ENCODE measurements at regions not wholly inside any gene's neighbourhood (a gene's known extent, or its start where the extent isn't known, plus 50 kb on each side); places are given as distances from the start of the nearest gene placed in this dataset.
"Not testable (repeated sequence)": the region's sequence is repeated elsewhere in the genome, so short reads cannot be mapped to it uniquely, and the experiment has no call there.

DNA sequence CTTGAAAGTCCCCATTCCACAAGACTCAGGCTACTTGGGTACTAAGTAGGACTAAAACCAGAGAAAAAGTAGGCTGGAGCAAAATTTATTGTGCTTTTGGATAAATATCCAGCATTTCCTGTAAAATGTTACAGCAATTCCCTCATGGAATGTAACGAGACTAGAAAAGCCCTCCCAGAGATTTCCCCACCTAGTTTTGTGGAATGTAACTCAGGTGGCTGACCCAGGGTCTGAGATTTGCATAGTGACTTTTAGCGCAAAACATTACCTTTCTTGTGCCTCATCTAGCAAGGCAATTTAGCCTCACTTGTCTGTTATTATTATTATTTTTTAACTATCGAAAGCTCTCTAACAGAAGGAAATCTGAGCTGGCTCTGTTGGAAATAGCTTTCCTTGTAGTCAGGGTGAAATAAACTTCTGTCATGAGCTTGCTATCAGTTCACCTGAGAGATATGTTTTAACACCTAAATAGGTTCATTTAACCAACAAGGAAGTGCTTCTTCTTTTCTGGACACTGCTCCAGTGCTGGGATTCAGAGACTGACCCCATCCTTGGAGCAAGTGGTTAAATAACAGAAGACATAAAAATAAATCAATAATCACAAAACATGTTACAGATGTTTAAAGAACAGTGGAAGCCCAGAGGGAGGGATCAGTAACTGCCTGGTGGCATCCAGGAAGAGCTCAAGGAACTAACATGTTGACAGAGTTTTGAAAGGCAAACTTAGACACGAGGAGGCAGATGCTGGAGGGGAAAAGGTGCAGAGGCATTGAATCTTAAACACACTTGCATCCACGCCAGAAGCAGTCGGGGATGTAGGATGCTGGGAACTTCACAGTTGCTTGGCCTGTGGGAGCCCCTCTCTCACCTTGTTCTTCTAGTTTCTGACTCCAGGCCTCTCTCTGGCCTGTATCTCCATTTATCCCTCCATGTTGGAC is 68.3 kb upstream of the RHOU start:
- DNase-seq (ENCODE audit: low spot score) = no peak

DNA sequence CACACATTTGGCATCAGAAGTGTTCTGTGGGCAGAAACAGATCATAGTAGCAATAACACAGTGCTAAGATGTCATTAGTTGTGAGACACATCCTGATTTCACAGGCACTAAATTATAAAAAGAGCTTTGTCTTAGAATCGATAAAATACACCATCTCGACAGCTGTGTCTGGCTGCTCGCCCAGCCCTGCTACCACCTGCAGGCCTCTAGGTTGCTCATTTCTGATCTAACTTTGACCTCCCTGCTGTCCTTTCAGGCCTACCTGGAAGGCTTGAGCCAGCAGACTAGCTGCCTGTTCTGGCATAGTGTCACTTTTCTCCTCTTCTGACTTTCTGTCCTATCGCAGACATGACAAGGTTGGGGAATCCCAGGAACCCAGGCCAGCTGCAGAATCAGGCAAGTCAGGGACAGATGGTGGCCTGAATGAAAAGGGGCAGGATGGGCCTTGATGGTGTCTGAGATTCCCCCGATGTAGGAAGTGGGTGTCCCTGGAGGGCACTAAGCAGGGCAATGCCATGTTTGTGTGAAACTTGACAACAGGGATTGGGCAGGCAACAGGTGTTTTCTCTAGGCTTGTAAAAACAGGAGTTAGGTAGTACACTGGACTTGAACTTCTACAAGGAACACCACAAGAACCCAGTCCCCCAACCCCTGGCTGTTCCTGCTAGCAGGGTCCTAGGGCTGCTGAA is 66.6 kb upstream of the RHOU start:
- in situ Hi-C loops (cut with HindIII; ENCODE audit: low sequenced_read_pairs) = no loop called here
- no peak for DNase-seq (ENCODE audit: low spot score)

More for the DNA sequence above, 68.3 kb upstream of the RHOU start:
- in situ Hi-C loops (cut with HindIII; ENCODE audit: low sequenced_read_pairs) = no loop called here

DNA sequence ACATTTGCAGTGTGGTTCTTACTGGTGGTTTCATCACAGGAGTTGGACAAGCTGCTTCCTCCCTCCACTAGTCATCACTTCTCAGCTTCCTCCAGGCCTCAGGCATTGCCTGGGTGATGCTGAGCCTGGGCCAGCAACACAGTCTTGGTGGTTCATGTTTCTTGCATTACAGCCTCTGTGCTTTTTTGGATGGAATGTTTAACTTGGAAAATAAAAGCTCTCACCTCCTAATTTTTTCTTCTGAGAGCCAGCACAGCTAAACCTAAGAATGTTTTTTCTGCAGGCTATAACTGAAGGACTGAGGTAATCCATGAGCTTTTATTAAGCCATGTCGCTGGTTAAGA is 66.1 kb upstream of the RHOU start:
- in situ Hi-C loops (cut with HindIII; ENCODE audit: low sequenced_read_pairs) = no loop called here

DNA sequence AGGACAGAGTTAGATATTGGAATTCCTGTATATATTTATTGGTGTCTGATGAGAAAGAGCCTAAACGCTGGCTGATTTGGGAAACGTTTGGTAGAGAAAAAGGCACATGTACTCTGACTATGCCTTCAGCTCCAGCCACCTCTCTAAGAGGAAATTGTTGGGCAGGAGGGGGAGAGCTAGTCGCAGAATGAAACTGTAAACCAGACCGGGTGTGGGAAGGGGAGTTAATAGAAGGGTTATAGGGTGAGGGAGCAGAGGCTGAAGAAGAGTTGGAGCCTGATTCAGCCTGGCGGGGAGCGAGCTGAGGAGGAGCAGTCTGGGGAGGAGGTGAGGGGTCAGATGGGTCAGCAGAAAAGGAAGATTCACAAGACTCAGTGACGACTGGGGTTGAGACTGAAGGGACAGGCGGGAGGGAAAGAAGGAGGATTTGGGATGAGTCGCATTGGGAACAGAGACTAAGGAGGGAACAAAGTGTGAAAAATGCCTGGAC is 54.2 kb upstream of the RHOU start:
- in situ Hi-C loops (cut with HindIII; ENCODE audit: low sequenced_read_pairs) = not testable (repeated sequence)

More for the DNA sequence above, 66.1 kb upstream of the RHOU start:
- no peak for DNase-seq (ENCODE audit: low spot score)

DNA sequence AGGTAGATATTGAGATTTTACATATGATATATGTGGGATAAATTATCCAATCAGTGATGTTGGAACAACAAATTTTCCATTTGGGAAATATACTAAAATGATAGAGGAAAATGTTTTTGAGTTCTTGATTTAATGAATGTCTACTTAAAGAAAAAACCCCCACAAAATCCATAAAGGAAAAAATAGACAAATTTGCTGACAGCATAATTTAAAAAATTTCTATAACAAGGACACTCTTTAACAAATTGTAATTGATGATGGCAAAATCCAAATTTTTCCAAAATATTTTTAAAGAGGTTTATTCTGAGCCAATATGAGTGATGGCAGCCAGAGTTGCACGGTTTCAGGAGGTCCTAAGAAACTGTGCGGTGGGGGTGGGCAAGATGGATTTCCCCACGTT is 51.9 kb upstream of the RHOU start:
- in situ Hi-C loops (cut with HindIII; ENCODE audit: low sequenced_read_pairs) = no loop called here
- DNase-seq (ENCODE audit: low spot score) = no peak

More for the DNA sequence above, 54.2 kb upstream of the RHOU start:
- DNase-seq (ENCODE audit: low spot score) = not testable (repeated sequence)

DNA sequence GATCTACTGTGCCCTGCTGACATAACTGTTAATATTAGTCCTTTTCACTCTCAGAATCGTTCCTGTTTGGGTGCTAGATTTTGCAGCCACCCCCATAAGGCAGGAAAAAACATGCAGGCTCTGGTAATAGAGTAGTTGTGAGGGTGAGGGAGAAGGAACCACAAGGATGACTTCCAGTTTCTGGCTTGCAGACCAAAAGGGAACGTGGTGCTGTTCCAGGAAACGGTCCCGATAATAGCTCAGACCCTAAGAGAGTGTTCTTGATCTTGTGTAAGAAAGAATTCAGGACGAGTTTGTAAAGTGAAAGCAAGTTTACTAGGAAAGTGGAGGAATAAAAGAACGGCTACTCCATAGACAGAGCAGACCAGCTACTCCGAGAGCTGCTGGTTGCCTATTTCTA is 50.7 kb upstream of the RHOU start:
- no peak for DNase-seq (ENCODE audit: low spot score)
- in situ Hi-C loops (cut with HindIII; ENCODE audit: low sequenced_read_pairs) = no loop called here

DNA sequence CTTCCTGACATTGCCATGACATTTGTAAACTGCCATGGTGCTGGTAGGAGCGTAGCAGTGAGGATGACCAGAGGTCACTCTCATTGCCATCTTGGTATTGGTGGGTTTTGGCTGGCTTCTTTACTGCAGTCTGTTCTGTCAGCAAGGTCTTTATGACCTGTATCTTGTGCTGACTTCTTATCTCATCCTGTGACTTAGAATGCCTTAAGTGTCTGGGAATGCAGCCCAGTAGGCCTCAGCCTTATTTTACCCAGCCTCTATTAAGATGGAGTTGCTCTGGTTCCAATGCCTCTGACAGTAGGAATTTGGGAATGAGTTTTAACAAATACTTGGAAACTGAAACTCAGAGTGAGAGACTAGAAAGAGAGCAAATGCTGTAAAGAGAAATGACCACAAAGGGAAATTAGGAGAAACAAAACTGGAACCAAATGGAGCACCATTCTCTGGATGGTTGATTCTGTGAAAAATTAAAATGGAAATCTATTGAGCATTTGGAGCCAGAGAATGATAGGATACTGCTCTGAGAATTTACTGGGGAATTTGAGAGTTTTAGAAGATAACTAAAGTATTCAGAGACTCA is 50.1 kb upstream of the RHOU start:
- in situ Hi-C loops (cut with HindIII; ENCODE audit: low sequenced_read_pairs) = no loop called here

More for the DNA sequence above, 50.1 kb upstream of the RHOU start:
- no peak for DNase-seq (ENCODE audit: low spot score)

Data from G401 (cell line).